ENCODE measurements at regions not wholly inside any gene's neighbourhood (a gene's known extent, or its start where the extent isn't known, plus 50 kb on each side); places are given as distances from the start of the nearest gene placed in this dataset.
A peak's percentile ranks its signal among the peaks of the same experiment; 100 is the strongest.

GRCh38 chr5:54696346-54696745 lies 178.8 kb downstream of the SNX18 start:
- Mint-ChIP-seq H3K4me3 (no peak overlapping the region), H3K27me3 (no peaks in the 10 kb centered on the region), H3K27ac (no peak overlapping the region), H3K4me1 (peaks cover 8% of the 10 kb centered on the region), H3K9me3 (peaks cover 1% of the 10 kb centered on the region), H3K36me3 (peaks cover 2% of the 10 kb centered on the region)
- ATAC-seq (ENCODE audit: low read depth) (no peak), DNase-seq (ENCODE audit: low spot score in 2 of 2) (no peak)

DNA sequence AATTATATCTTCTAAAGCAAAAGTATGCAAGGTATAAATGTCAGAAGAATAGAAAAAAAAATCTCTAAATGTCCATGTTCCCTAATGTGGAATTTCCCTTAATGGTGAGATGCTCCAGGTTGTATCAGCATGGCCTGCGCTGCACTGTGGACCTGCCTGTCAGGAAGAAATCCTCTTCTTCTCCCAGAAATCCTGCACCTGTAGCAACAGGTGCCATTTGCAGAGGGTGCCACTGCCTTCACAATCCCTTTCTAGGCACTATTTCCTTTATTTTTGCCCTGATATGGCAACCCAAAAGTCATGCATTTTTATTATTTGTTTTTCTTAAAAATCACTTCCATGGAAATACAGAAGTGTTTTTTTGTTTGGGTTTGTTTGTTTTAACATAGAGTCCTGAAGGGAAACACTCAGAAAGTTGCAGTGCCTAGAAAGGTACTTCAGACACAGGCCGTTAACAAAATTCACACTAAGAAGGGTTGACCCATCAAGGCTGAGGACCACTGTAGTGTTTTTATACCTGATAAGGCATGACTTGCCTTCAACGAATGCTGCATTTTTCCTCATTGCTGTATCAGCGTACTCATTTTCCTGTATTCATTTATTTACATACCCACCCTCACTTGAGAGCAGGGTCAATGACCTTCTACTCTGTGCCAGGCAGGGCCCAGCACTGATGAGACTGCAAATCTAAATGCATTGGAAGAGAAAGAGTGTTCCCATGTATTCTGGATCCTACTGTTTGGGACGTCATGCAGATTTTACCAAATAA lies 177.8 kb downstream of the SNX18 start:
- DNase-seq (ENCODE audit: low spot score in 2 of 2) (no peak), ATAC-seq (ENCODE audit: low read depth) (no peak)
- Mint-ChIP-seq H3K27ac (no peak overlapping the region), H3K36me3 (peaks cover 2% of the 10 kb centered on the region), H3K27me3 (no peaks in the 10 kb centered on the region), H3K4me3 (no peak overlapping the region), H3K4me1 (peaks cover 15% of the 10 kb centered on the region), H3K9me3 (peaks cover 1% of the 10 kb centered on the region)

GRCh38 chr5:54693936-54694657 lies 176.5 kb downstream of the SNX18 start:
- no peak for DNase-seq (ENCODE audit: low spot score in 2 of 2)
- ATAC-seq (ENCODE audit: low read depth), result no peak
- no peaks in the 10 kb centered on the region for H3K27me3 Mint-ChIP-seq
- peaks cover 2% of the 10 kb centered on the region for H3K36me3 Mint-ChIP-seq
- no peak overlapping the region for H3K27ac Mint-ChIP-seq
- peaks cover 1% of the 10 kb centered on the region for H3K9me3 Mint-ChIP-seq
- H3K4me1 Mint-ChIP-seq, result peaks cover 24% of the 10 kb centered on the region
- H3K4me3 Mint-ChIP-seq, result no peak overlapping the region

- H3K27me3 Mint-ChIP-seq, result no peaks in the 10 kb centered on the region
- H3K27ac Mint-ChIP-seq, result no peak overlapping the region
- peaks cover 27% of the 10 kb centered on the region for H3K4me1 Mint-ChIP-seq
- H3K36me3 Mint-ChIP-seq, result peaks cover 6% of the 10 kb centered on the region
- DNase-seq (ENCODE audit: low spot score in 2 of 2), result no peak
- H3K4me3 Mint-ChIP-seq, result no peak overlapping the region
- ATAC-seq (ENCODE audit: low read depth), result no peak
- peaks cover 4% of the 10 kb centered on the region for H3K9me3 Mint-ChIP-seq
These were observed 175.1 kb downstream of the SNX18 start for GRCh38 chr5:54692631-54693030.

GRCh38 chr5:54691656-54692055 lies 174.1 kb downstream of the SNX18 start:
- Mint-ChIP-seq H3K27ac (peak overlapping the region; percentile 15), H3K4me3 (no peak overlapping the region), H3K27me3 (no peaks in the 10 kb centered on the region), H3K36me3 (peaks cover 6% of the 10 kb centered on the region), H3K9me3 (peaks cover 6% of the 10 kb centered on the region), H3K4me1 (peaks cover 27% of the 10 kb centered on the region)
- peak; percentile 49 for ATAC-seq (ENCODE audit: low read depth)
- no peak for DNase-seq (ENCODE audit: low spot score in 2 of 2)

DNA sequence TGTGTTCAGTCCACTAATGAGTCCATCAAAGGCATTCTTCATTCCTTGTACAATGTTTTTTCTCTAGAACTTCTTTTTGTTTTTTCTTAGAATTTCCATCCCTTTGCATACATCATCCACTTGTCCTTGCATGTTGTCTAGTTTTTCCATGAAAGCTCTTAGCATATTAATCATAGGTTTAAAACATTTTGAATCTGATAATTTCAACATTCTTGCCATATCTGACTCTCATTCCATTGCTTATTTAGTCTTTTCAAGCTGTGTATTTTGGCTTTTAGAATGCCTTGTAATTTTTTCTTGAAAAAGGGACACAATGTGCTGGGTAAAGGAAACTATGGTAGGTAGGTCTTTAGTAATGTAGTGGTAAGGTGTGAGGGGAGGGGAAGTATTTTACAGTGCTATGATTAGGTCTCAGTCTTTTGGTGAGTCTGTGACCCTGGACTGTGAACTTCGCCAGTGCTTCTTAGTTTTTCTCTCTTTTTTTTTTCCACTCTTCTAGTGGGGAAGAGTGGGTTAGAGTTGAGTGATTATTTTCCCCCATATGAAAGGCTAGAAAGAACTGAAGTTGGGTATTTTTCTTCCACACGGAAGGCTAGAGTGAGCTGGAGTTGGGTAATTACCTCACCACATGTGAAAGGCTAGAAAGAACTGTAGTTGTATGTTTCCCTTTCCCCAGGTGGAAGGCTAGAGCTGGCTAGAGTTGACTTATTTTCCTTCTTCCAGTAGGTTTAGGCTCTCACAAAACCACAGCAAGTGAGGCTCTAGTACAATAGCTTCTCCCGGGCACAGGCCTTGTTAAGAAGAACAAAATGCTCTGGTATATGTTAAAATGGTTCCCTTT lies 172.1 kb downstream of the SNX18 start:
- Mint-ChIP-seq H3K4me3 (no peak overlapping the region), H3K27ac (no peak overlapping the region), H3K36me3 (peaks cover 6% of the 10 kb centered on the region), H3K4me1 (peaks cover 27% of the 10 kb centered on the region), H3K27me3 (no peaks in the 10 kb centered on the region), H3K9me3 (peaks cover 6% of the 10 kb centered on the region)
- no peak for ATAC-seq (ENCODE audit: low read depth)
- no peak for DNase-seq (ENCODE audit: low spot score in 2 of 2)

GRCh38 chr5:54680998-54681397 lies 163.4 kb downstream of the SNX18 start:
- ATAC-seq (ENCODE audit: low read depth) (no peak), DNase-seq (ENCODE audit: low spot score in 2 of 2) (no peak)
- H3K27me3 Mint-ChIP-seq, result no peaks in the 10 kb centered on the region
- no peak overlapping the region for H3K4me3 Mint-ChIP-seq
- H3K4me1 Mint-ChIP-seq, result no peaks in the 10 kb centered on the region
- H3K27ac Mint-ChIP-seq, result no peak overlapping the region
- peaks cover 2% of the 10 kb centered on the region for H3K36me3 Mint-ChIP-seq
- H3K9me3 Mint-ChIP-seq, result peaks cover 5% of the 10 kb centered on the region

DNA sequence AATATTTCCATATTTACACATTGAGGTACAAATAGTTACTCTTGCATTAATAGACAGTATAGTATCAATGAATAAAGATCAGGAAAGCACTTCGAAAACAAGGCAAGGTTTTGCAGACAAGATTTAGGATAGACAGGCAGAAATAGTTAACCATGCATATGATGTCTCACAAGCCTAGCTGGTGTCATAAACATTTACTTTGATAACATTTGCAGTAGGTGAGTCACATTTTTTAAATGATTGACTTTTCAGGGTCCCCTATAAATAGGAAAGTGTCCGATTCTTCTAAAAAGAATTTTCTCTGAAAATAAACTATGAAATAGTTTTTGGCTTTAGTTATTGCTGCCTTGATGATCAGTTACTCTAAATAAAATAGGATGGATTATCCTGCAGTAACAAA lies 162.1 kb downstream of the SNX18 start:
- H3K9me3 Mint-ChIP-seq, result peaks cover 7% of the 10 kb centered on the region
- H3K27me3 Mint-ChIP-seq, result no peaks in the 10 kb centered on the region
- H3K4me3 Mint-ChIP-seq, result no peak overlapping the region
- peaks cover 2% of the 10 kb centered on the region for H3K36me3 Mint-ChIP-seq
- no peak overlapping the region for H3K27ac Mint-ChIP-seq
- H3K4me1 Mint-ChIP-seq, result peaks cover 6% of the 10 kb centered on the region
- DNase-seq (ENCODE audit: low spot score in 2 of 2), result no peak
- ATAC-seq (ENCODE audit: low read depth), result no peak

GRCh38 chr5:54678737-54679136 lies 161.2 kb downstream of the SNX18 start:
- peaks cover 8% of the 10 kb centered on the region for H3K9me3 Mint-ChIP-seq
- no peak for ATAC-seq (ENCODE audit: low read depth)
- H3K4me1 Mint-ChIP-seq, result peaks cover 15% of the 10 kb centered on the region
- no peaks in the 10 kb centered on the region for H3K27me3 Mint-ChIP-seq
- DNase-seq (ENCODE audit: low spot score in 2 of 2), result no peak
- peaks cover 2% of the 10 kb centered on the region for H3K36me3 Mint-ChIP-seq
- no peak overlapping the region for H3K4me3 Mint-ChIP-seq
- H3K27ac Mint-ChIP-seq, result no peak overlapping the region

- Mint-ChIP-seq H3K27ac (no peak overlapping the region), H3K36me3 (no peaks in the 10 kb centered on the region), H3K9me3 (peaks cover 2% of the 10 kb centered on the region), H3K4me1 (peaks cover 25% of the 10 kb centered on the region), H3K4me3 (no peak overlapping the region), H3K27me3 (no peaks in the 10 kb centered on the region)
- no peak for ATAC-seq (ENCODE audit: low read depth)
- no peak for DNase-seq (ENCODE audit: low spot score in 2 of 2)
These were observed 159.2 kb downstream of the SNX18 start for GRCh38 chr5:54676481-54677340.

DNA sequence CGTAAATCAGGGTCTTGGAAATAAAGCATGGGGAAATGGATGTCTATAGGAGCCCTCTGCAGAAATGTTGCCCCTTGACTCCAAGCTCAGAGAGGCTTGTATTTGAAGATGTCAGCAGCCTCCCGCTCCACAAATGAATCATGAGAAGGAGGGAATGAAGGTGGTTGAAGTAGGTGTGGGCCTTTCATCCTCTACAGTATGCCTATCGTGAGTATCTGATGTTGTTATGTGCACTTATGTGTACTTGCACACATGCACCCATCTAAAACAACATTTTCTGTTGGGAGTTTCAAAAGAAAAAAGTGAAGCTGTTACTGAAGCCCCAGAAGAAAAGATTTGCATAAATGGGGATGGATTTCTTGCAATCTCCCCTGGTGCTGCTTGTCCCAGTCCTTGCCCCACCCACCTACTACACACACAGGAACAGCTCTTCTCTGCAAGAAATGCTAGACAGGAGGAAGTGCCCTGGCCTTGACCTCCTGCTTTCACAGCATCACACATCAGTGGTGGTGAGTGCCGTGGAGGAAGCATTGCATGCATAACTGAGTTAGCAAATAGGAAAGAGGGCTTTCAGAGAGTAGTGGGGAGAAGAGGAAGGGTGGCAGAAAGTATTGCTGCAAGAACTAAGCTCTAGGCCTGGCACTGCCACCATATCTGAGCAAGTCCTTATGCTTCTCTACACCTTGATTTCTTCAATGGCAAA lies 156.1 kb downstream of the SNX18 start:
- no peaks in the 10 kb centered on the region for H3K36me3 Mint-ChIP-seq
- no peaks in the 10 kb centered on the region for H3K27me3 Mint-ChIP-seq
- peak overlapping the region; percentile 80 for H3K27ac Mint-ChIP-seq
- peaks cover 2% of the 10 kb centered on the region for H3K9me3 Mint-ChIP-seq
- DNase-seq (ENCODE audit: low spot score in 2 of 2), result peak; percentile 18 to 29
- peaks cover 48% of the 10 kb centered on the region for H3K4me1 Mint-ChIP-seq
- H3K4me3 Mint-ChIP-seq, result peak overlapping the region; percentile 49
- ATAC-seq (ENCODE audit: low read depth), result peak; percentile 92

DNA sequence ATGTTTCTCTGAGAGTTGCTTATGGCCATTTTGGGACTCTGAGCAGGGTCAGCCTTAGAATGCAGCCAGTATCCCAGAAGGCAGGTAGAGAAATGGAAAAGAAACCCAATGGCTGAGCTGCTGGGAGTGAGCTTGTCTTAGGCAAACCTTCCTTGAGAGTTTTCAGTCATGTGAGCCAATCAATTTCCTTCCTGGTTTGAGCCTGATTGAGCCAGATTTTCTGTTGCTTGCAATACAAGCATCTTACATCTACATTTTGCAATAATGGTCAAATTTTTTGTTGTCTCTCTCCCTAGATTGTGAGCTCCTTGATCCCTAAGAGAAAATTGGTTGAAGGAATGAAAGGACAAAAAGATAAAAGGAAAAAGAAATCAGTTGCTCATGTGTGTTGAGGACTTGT lies 155.3 kb downstream of the SNX18 start:
- Mint-ChIP-seq H3K9me3 (peaks cover 7% of the 10 kb centered on the region), H3K27me3 (no peaks in the 10 kb centered on the region), H3K4me1 (peaks cover 48% of the 10 kb centered on the region), H3K27ac (peak overlapping the region; percentile 80), H3K4me3 (no peak overlapping the region), H3K36me3 (no peaks in the 10 kb centered on the region)
- ATAC-seq (ENCODE audit: low read depth), result no peak
- DNase-seq (ENCODE audit: low spot score in 2 of 2), result no peak

DNA sequence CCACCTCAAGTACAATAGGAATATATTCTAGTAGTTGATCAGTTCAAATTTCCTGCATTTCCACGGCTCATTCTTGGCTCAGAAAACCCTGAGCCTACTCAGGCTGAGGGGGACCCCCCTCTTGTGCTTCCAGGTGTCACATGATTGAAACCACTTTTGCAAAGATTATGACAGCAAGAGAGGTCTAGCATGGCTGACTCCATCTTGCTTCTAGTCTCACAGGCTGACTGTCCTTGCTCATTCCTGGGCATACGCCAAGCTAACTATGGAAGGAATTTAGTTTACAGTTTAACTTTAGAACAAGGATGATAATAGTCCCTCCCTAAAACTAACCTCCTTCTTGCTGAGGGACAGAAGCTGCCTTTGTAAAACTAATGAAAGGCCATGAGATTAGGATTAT lies 154.1 kb downstream of the SNX18 start:
- peaks cover 7% of the 10 kb centered on the region for H3K9me3 Mint-ChIP-seq
- DNase-seq (ENCODE audit: low spot score in 2 of 2), result no peak
- H3K27ac Mint-ChIP-seq, result peak overlapping the region; percentile 78
- peaks cover 48% of the 10 kb centered on the region for H3K4me1 Mint-ChIP-seq
- no peaks in the 10 kb centered on the region for H3K27me3 Mint-ChIP-seq
- ATAC-seq (ENCODE audit: low read depth), result no peak
- H3K36me3 Mint-ChIP-seq, result peaks cover under 1% of the 10 kb centered on the region
- peak overlapping the region; percentile 21 for H3K4me3 Mint-ChIP-seq

Measured in memory B cell (primary cell).